ENCODE measurements at regions not wholly inside any gene's neighbourhood (a gene's known extent, or its start where the extent isn't known, plus 50 kb on each side); places are given as distances from the start of the nearest gene placed in this dataset.

DNA sequence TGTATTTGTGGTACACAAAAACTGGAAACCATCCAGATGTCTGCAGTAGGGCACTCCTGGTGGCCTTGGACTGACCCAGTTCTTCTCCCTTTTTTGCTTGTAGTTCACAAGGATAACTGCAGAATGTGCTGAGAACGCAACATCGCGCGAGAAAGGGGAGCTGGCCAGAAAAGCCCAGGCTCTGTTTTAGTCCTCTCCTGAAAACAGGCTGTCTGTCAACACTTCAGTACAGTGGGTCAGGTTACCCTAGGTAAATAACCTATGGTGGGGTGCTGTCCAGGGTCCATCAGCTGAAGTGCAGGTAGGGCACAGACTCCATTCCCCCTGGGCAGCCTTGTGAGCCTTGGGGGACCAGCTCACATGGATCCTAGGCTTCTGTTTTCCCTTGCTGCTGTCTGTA lies 495.8 kb downstream of the MDFIC start:
- CTCF ChIA-PET = no interaction called here
- TF ChIP-seq POLR2AphosphoS5 (IDR thresholded peaks at IDR 0.05; ENCODE audit: insufficient read depth, low read depth, low read length) = no peak
- no peak for TF ChIP-seq JUN (IDR thresholded peaks at IDR 0.05; ENCODE audit: borderline replicate concordance, insufficient read depth, insufficient read length, low read depth)
- TF ChIP-seq, protein P1, sequence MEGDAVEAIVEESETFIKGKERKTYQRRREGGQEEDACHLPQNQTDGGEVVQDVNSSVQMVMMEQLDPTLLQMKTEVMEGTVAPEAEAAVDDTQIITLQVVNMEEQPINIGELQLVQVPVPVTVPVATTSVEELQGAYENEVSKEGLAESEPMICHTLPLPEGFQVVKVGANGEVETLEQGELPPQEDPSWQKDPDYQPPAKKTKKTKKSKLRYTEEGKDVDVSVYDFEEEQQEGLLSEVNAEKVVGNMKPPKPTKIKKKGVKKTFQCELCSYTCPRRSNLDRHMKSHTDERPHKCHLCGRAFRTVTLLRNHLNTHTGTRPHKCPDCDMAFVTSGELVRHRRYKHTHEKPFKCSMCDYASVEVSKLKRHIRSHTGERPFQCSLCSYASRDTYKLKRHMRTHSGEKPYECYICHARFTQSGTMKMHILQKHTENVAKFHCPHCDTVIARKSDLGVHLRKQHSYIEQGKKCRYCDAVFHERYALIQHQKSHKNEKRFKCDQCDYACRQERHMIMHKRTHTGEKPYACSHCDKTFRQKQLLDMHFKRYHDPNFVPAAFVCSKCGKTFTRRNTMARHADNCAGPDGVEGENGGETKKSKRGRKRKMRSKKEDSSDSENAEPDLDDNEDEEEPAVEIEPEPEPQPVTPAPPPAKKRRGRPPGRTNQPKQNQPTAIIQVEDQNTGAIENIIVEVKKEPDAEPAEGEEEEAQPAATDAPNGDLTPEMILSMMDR (IDR thresholded peaks at IDR 0.05; ENCODE audit: extremely low read depth in 1 of 2, insufficient read depth in 1 of 2, low read depth in 1 of 2, low read length in 2 of 2) = no peak
- TF ChIP-seq EZH2 (IDR thresholded peaks at IDR 0.05; ENCODE audit: borderline replicate concordance, low read depth, low read length, severe bottlenecking) = no peak
- no peak for TF ChIP-seq GATA2 (IDR thresholded peaks at IDR 0.05; ENCODE audit: insufficient read depth, insufficient read length, low read depth, low read length)
- TF ChIP-seq, protein P2, sequence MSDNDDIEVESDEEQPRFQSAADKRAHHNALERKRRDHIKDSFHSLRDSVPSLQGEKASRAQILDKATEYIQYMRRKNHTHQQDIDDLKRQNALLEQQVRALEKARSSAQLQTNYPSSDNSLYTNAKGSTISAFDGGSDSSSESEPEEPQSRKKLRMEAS (IDR thresholded peaks at IDR 0.05; ENCODE audit: insufficient read depth, insufficient read length) = no peak
- TF ChIP-seq POLR2A (IDR thresholded peaks at IDR 0.05; ENCODE audit: low read depth, low read length) = no peak
- TF ChIP-seq FOS (IDR thresholded peaks at IDR 0.05; ENCODE audit: borderline replicate concordance, insufficient read depth, low read length) = no peak
- dilution Hi-C loops (cut with MboI; ENCODE audit: extremely low pct_ligation_motif_present, low sequenced_read_pairs) = no loop called here

More for the DNA sequence above, 495.8 kb downstream of the MDFIC start:
- intact Hi-C loops (cut with micrococcal nuclease) = no loop called here
- H3K36me3 ChIP-seq (ENCODE audit: control insufficient read depth in 2 of 2, extremely low read depth in 1 of 2, insufficient read depth in 2 of 2, low read length in 2 of 2) = no peaks in the 10 kb centered on the region
- FAIRE-seq (no peak), DNase-seq (ENCODE audit: low read depth, low spot score) (no peak)
- H2AFZ ChIP-seq (ENCODE audit: low read depth, low read length) = no peak overlapping the region
- H3K4me3 ChIP-seq (replicated peaks in 1 of 3; ENCODE audit: insufficient read depth in 1 of 3, low read depth in 1 of 3, low read length in 3 of 3) = no peak overlapping the region
- no peaks in the 10 kb centered on the region for H4K20me1 ChIP-seq (replicated peaks; ENCODE audit: control insufficient read depth, extremely low read depth, insufficient read depth, low read length)
- no peak overlapping the region for H3K9ac ChIP-seq (replicated peaks; ENCODE audit: extremely low read depth, insufficient read depth, low read length)
- no peaks in the 10 kb centered on the region for H3K9me1 ChIP-seq (replicated peaks; ENCODE audit: control insufficient read depth, extremely low read depth, insufficient read depth, low read length)
- H3K4me1 ChIP-seq (ENCODE audit: control insufficient read depth, extremely low read depth, insufficient read depth, low read length) = no peaks in the 10 kb centered on the region
- no peaks in the 10 kb centered on the region for H3K27me3 ChIP-seq (ENCODE audit: control insufficient read depth in 2 of 2, insufficient read depth in 2 of 2, low read length in 2 of 2)
- POLR2A ChIA-PET = no interaction called here
- no peaks in the 10 kb centered on the region for H3K79me2 ChIP-seq (ENCODE audit: control insufficient read depth, insufficient read depth, low read length)
- BruUV-seq (replicated peaks) = no TSS peak
- H3K9me3 ChIP-seq (replicated peaks; ENCODE audit: control insufficient read depth, insufficient read depth, low read length) = no peaks in the 10 kb centered on the region
- H3K4me2 ChIP-seq (ENCODE audit: insufficient read depth, low read length) = no peak overlapping the region
- no peak overlapping the region for H3K27ac ChIP-seq (ENCODE audit: insufficient read depth, low read depth, low read length)

All from endothelial cell of umbilical vein (primary cell).